Neutrophil (primary cell): ENCODE measurements at regions not wholly inside any gene's neighbourhood (a gene's known extent, or its start where the extent isn't known, plus 50 kb on each side); places are given as distances from the start of the nearest gene placed in this dataset.

ENCODE experiments used
- H3K27ac ChIP-seq: fragments of 200-600 bp; sonication (generic); 2 replicates; pipeline ENCODE4 v1.5.1; 2016; ENCODE audit warnings: mild to moderate bottlenecking, moderate library complexity
- H3K27me3 ChIP-seq: fragments of 200-600 bp; sonication (generic); 2 replicates; pipeline ENCODE4 v1.6.0; 2016; ENCODE audit warnings: mild to moderate bottlenecking
- H3K36me3 ChIP-seq: fragments of 200-600 bp; sonication (generic); 2 replicates; pipeline ENCODE4 v1.5.1; 2017
- H3K4me1 ChIP-seq, 2 experiments: fragments of 200-600 bp in 1 of 2; sonication (generic) in 1 of 2; 1 replicate in 1 of 2; 2 replicates in 1 of 2; pipeline versions ENCODE4 v1.5.1 to v1.6.1; 2013 to 2016; ENCODE audit warnings: low read depth in 1 of 2, low read length in 1 of 2, mild to moderate bottlenecking in 1 of 2, moderate library complexity in 1 of 2; ENCODE audit not compliant: control insufficient read depth in 1 of 2, insufficient read depth in 1 of 2
- H3K4me3 ChIP-seq, 2 experiments: fragments of 200-600 bp in 1 of 2; sonication (generic) in 1 of 2; 1 replicate in 1 of 2; 2 replicates in 1 of 2; pipeline ENCODE4 v1.5.1; 2013 to 2016; ENCODE audit warnings: low read depth in 1 of 2, low read length in 1 of 2, mild to moderate bottlenecking in 1 of 2, moderate library complexity in 1 of 2
- H3K9me3 ChIP-seq: fragments of 200-600 bp; sonication (generic); 2 replicates; pipeline ENCODE4 v1.5.1; 2016
- TF ChIP-seq, protein P1 (sequence below): fragments of 200-600 bp; sonication (generic); IDR thresholded peaks from 2 replicates; pipeline ENCODE4 v1.5.1; 2016; ENCODE audit warnings: antibody characterized with exemption

DNA sequence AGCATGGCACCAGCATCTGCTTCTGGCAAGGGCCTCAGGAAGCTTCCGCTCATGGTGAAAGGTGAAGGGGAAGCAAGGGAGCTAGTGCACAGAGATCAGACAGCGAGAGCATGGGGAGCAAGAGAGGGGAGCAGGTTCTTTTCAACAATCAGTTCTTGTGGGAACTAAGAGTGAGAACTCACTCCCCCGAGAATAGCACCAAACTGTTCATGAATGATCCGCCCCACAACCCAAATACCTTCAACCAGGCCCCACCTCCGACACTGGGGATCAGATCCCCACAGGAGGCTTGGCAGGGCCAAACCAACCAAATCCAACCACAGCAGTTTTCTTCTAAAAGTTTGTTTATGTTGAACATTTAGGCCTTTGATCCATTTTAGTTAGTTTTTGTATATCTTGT lies 69.7 kb upstream of the BHLHE23 start:
- Histone ChIP-seq H3K27ac (no peak overlapping the region), H3K27me3 (peaks cover 42% of the 10 kb centered on the region), H3K9me3 (no peaks in the 10 kb centered on the region), H3K4me1 (no peaks in the 10 kb centered on the region), H3K36me3 (no peaks in the 10 kb centered on the region), H3K4me3 (no peak overlapping the region)
- TF ChIP-seq, protein P1, sequence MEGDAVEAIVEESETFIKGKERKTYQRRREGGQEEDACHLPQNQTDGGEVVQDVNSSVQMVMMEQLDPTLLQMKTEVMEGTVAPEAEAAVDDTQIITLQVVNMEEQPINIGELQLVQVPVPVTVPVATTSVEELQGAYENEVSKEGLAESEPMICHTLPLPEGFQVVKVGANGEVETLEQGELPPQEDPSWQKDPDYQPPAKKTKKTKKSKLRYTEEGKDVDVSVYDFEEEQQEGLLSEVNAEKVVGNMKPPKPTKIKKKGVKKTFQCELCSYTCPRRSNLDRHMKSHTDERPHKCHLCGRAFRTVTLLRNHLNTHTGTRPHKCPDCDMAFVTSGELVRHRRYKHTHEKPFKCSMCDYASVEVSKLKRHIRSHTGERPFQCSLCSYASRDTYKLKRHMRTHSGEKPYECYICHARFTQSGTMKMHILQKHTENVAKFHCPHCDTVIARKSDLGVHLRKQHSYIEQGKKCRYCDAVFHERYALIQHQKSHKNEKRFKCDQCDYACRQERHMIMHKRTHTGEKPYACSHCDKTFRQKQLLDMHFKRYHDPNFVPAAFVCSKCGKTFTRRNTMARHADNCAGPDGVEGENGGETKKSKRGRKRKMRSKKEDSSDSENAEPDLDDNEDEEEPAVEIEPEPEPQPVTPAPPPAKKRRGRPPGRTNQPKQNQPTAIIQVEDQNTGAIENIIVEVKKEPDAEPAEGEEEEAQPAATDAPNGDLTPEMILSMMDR, result no peak

DNA sequence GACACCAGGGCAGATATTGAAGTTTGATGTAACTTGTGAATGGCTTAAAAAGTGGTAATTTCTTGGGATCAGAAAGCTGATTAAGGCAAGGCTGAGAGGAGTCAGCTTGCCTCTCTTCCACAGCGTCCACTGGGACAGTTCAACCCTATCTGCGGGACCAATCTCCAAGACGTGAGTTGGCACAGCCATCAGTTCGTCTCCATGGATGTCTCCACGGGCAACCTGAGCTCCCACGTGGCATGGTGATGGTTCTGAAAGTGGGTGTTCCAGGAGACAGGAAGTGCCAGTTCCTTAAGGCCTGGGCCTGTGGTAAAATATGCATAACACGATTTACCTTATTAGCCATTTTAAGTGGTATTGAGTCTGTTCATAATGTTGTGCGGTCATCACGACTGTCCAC lies 67.9 kb upstream of the BHLHE23 start:
- H3K27me3 ChIP-seq, result peaks cover 55% of the 10 kb centered on the region
- no peaks in the 10 kb centered on the region for H3K4me1 ChIP-seq
- H3K27ac ChIP-seq, result no peak overlapping the region
- H3K9me3 ChIP-seq, result no peaks in the 10 kb centered on the region
- TF ChIP-seq, protein P1, result no peak
- no peak overlapping the region for H3K4me3 ChIP-seq
- H3K36me3 ChIP-seq, result no peaks in the 10 kb centered on the region

DNA sequence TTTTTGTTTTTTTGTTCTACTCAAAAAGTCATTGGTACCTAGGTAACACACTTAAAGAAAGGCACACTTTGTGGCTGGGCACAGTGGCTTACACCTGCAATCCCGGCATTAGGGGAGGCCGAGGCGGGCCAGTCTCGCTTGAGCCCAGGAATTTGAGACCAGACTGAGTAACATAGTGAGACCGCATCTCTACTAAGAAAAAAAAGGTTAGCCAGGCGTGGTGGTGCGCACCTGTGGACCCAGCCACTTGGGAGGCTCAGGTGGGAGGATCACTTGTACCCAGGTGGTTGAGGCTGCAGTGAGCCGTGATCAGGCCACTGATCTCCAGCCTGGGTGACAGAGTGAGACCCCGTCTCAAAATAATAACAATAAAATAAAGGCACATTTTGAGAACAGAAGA lies 67.4 kb upstream of the BHLHE23 start:
- Histone ChIP-seq H3K9me3 (no peaks in the 10 kb centered on the region), H3K36me3 (no peaks in the 10 kb centered on the region), H3K4me1 (no peaks in the 10 kb centered on the region), H3K27me3 (peaks cover 60% of the 10 kb centered on the region), H3K4me3 (no peak overlapping the region), H3K27ac (no peak overlapping the region)
- TF ChIP-seq, protein P1, result no peak

DNA sequence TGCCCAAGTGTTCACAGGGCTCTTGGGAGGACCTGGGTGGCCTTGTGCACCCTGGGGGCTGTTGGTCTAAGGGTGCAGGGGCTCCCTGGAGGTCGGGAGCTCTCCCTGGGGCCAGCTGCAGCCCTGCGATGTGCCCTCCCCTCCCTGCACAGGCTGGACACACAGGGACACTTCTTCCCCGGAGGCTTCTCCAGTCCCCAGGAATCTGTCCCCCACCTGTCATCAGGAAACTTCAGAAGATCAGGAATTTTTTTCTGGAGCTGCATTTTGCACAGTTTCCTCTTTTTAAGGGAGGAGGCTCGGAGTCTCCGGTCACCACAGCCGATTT lies 66.9 kb upstream of the BHLHE23 start:
- Histone ChIP-seq H3K9me3 (no peaks in the 10 kb centered on the region), H3K36me3 (no peaks in the 10 kb centered on the region), H3K27ac (no peak overlapping the region), H3K4me3 (no peak overlapping the region), H3K4me1 (no peaks in the 10 kb centered on the region), H3K27me3 (peaks cover 64% of the 10 kb centered on the region)
- TF ChIP-seq, protein P1, result no peak

DNA sequence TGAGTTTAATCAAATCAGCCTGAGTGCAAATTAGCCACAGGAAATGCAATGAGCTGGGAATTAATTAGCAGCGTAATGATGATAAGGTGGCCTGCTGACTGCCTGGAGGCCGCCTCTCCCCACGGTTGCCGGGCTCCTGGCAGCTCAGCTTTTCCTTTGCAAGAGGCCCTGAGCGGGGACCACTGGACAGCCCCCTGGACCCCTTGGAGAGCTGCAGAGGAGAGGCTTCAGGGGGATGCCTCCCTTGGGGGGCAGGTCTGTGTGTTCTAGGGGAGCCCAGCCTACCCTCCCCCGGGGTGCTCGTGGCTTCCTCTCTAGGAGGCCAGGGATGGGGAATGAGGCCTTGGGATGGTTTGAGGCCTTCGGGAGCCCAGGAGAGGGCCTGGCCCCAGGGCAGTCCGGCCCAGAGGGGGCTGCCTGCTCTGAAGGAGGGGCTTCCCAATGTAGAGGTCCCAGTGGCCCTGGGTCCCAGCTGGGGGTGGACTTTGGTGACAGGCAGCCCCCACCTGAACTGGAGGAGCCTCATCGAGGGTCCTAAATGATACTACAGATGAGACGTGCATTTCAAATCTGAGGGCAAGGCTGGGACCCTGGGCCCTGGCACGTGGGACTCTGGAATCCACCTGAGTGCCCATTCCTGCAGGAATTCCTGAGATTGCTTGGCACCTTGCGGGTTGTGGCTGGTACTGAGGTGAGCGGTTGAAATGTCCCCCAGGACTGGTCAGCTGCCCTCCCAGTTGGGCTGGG lies 66.4 kb upstream of the BHLHE23 start:
- TF ChIP-seq, protein P1, result no peak
- Histone ChIP-seq H3K27ac (no peak overlapping the region), H3K9me3 (no peaks in the 10 kb centered on the region), H3K36me3 (no peaks in the 10 kb centered on the region), H3K27me3 (peaks cover 66% of the 10 kb centered on the region), H3K4me1 (no peaks in the 10 kb centered on the region), H3K4me3 (no peak overlapping the region)
